ENCODE measurements at regions not wholly inside any gene's neighbourhood (a gene's known extent, or its start where the extent isn't known, plus 50 kb on each side); places are given as distances from the start of the nearest gene placed in this dataset.
A peak's percentile ranks its signal among the peaks of the same experiment; 100 is the strongest.

DNA sequence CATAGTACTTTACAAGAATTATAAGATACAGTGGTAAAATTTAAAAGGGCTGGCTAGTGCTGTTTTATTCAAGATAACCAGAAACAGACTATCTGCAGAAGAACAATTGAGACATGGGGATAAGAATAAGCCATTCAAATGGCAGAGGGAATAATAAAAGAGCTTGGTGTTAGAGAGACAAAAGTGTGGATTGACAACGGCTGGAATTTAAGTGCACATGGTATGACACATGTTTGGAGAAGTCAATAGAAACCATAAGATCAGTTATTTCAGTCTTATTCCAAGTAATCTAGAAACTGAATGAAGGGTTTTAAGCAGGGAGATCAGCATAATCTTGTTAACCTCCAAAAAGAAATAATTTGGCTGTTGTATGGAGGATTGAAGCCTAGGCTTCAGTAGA lies 1205.5 kb upstream of the CITED2 start:
- Histone ChIP-seq H3K9ac (ENCODE audit: low read depth, low read length) (no peak overlapping the region), H3K9me3 (replicated peaks; ENCODE audit: low read length) (no peaks in the 10 kb centered on the region), H3K4me2 (ENCODE audit: low read length) (no peak overlapping the region), H3K4me3 (ENCODE audit: low read length) (no peak overlapping the region), H3K4me1 (ENCODE audit: control insufficient read depth, insufficient read depth, low read length) (no peaks in the 10 kb centered on the region), H3K27me3 (ENCODE audit: control insufficient read depth, insufficient read depth, low read length) (no peaks in the 10 kb centered on the region), H3K36me3 (ENCODE audit: insufficient read depth, low read length) (no peaks in the 10 kb centered on the region)

DNA sequence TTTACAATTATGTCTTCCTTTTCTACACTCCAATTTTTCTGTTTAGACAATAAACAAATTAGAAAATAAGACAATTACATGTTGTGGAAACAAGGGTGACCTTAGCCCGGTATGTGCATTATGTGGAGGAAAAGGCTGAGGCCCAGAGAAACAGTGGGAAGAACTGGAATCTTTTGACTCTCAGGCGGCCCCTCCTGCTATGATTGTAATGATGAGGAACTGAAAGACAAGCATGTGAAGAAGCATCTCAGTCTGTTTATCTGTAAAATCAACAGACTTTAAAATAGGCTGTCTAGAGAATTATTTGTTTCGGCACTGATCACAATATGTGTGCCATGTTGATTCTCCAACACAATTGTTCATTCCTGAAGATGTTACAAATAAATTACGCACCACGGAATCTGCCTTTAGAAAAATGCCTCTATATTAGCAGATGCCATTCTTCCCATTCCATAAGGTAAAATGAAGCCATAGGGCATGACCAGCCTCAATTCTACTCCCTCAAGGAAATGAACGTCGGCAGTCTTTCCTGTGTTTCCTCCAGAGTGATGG lies 1201.6 kb upstream of the CITED2 start:
- H3K4me3 ChIP-seq (ENCODE audit: low read length), result no peak overlapping the region
- H3K4me2 ChIP-seq (ENCODE audit: low read length), result no peak overlapping the region
- H3K9me3 ChIP-seq (replicated peaks; ENCODE audit: low read length), result no peaks in the 10 kb centered on the region
- no peak overlapping the region for H3K9ac ChIP-seq (ENCODE audit: low read depth, low read length)
- H3K36me3 ChIP-seq (ENCODE audit: insufficient read depth, low read length), result no peaks in the 10 kb centered on the region
- peaks cover 19% of the 10 kb centered on the region for H3K4me1 ChIP-seq (ENCODE audit: control insufficient read depth, insufficient read depth, low read length)
- no peaks in the 10 kb centered on the region for H3K27me3 ChIP-seq (ENCODE audit: control insufficient read depth, insufficient read depth, low read length)

DNA sequence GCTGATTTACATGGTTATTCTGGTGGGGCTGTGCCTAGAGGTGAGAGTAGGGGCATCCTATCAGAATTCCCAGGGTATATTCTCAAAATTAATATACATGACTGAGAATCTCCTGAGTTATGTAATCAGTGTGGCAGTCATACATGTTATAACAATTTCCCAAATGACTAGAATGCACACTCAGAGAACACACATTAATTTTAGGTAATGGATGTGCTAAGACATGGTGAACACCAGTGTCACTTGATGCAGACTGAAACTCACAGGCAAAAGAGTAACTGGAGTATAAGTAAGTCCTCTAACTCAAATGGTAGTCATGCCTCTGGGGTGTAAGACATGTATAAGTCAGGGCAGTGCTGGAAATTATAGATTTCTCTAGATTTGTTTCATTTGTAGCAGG lies 1198.4 kb upstream of the CITED2 start:
- Histone ChIP-seq H3K9ac (ENCODE audit: low read depth, low read length) (peak overlapping the region; percentile 61), H3K27me3 (ENCODE audit: control insufficient read depth, insufficient read depth, low read length) (no peaks in the 10 kb centered on the region), H3K36me3 (ENCODE audit: insufficient read depth, low read length) (no peaks in the 10 kb centered on the region), H3K4me2 (ENCODE audit: low read length) (no peak overlapping the region), H3K4me3 (ENCODE audit: low read length) (no peak overlapping the region), H3K4me1 (ENCODE audit: control insufficient read depth, insufficient read depth, low read length) (peaks cover 22% of the 10 kb centered on the region), H3K9me3 (replicated peaks; ENCODE audit: low read length) (no peaks in the 10 kb centered on the region)

- peaks cover 27% of the 10 kb centered on the region for H3K4me1 ChIP-seq (ENCODE audit: control insufficient read depth, insufficient read depth, low read length)
- H3K9ac ChIP-seq (ENCODE audit: low read depth, low read length), result peak overlapping the region; percentile 61
Observed at GRCh38 chr6:140572129-140572528, 1197.7 kb upstream of the CITED2 start.

GRCh38 chr6:140571145-140571544 lies 1196.7 kb upstream of the CITED2 start:
- Histone ChIP-seq H3K27me3 (ENCODE audit: control insufficient read depth, insufficient read depth, low read length) (no peaks in the 10 kb centered on the region), H3K4me1 (ENCODE audit: control insufficient read depth, insufficient read depth, low read length) (peaks cover 37% of the 10 kb centered on the region), H3K4me2 (ENCODE audit: low read length) (no peak overlapping the region), H3K9me3 (replicated peaks; ENCODE audit: low read length) (no peaks in the 10 kb centered on the region), H3K4me3 (ENCODE audit: low read length) (no peak overlapping the region), H3K36me3 (ENCODE audit: insufficient read depth, low read length) (no peaks in the 10 kb centered on the region), H3K9ac (ENCODE audit: low read depth, low read length) (peak overlapping the region; percentile 58)

More at GRCh38 chr6:140572129-140572528, 1197.7 kb upstream of the CITED2 start:
- no peaks in the 10 kb centered on the region for H3K9me3 ChIP-seq (replicated peaks; ENCODE audit: low read length)
- H3K4me2 ChIP-seq (ENCODE audit: low read length), result peak overlapping the region; percentile 41
- H3K4me3 ChIP-seq (ENCODE audit: low read length), result no peak overlapping the region
- no peaks in the 10 kb centered on the region for H3K36me3 ChIP-seq (ENCODE audit: insufficient read depth, low read length)
- no peaks in the 10 kb centered on the region for H3K27me3 ChIP-seq (ENCODE audit: control insufficient read depth, insufficient read depth, low read length)

DNA sequence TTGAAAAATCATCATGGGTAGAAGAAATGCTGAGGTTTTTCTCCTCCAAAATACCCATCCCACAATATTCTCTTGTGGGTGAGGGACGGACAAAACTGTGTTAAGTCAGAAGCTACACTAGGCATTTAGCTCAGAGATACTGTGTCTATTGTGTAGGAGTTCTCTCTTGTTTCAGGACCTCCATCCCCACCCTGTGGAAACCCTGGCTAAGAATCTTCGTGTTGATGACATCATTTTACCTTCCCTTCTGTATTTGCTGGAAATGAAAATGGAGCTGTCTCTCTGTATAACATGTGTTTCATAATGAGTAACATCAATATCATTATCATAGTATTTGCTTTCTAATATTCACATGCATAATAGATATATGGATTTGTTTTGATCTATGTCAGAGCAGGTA lies 1193.0 kb upstream of the CITED2 start:
- Histone ChIP-seq H3K36me3 (ENCODE audit: insufficient read depth, low read length) (no peaks in the 10 kb centered on the region), H3K27me3 (ENCODE audit: control insufficient read depth, insufficient read depth, low read length) (no peaks in the 10 kb centered on the region), H3K9ac (ENCODE audit: low read depth, low read length) (no peak overlapping the region), H3K4me1 (ENCODE audit: control insufficient read depth, insufficient read depth, low read length) (peaks cover 33% of the 10 kb centered on the region), H3K4me2 (ENCODE audit: low read length) (no peak overlapping the region), H3K4me3 (ENCODE audit: low read length) (no peak overlapping the region), H3K9me3 (replicated peaks; ENCODE audit: low read length) (no peaks in the 10 kb centered on the region)

DNA sequence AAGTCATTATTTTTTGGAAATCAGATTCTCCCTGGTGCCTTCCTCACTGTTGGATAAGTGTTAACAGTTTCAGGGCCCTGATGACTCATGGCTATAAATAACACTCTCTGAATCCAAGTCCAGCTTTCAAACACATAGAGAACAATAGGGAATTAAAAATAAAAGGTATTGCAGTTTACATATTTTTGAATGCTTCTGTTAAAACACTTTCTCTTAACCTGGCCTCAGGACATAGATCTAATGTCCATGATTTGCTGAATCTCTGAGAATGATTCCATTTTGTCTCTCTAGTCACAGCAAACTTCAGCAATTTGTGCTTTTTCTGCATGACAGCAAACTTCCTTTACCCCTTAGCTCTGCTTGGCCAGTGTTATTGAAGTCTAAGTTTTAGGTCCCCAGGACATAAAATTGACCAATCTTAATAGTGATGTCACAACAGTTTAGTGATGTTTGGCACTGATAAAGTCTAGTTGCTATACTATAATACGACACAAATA lies 1192.4 kb upstream of the CITED2 start:
- Histone ChIP-seq H3K4me3 (ENCODE audit: low read length) (no peak overlapping the region), H3K36me3 (ENCODE audit: insufficient read depth, low read length) (no peaks in the 10 kb centered on the region), H3K9me3 (replicated peaks; ENCODE audit: low read length) (no peaks in the 10 kb centered on the region), H3K9ac (ENCODE audit: low read depth, low read length) (peak overlapping the region; percentile 6), H3K27me3 (ENCODE audit: control insufficient read depth, insufficient read depth, low read length) (no peaks in the 10 kb centered on the region), H3K4me2 (ENCODE audit: low read length) (no peak overlapping the region), H3K4me1 (ENCODE audit: control insufficient read depth, insufficient read depth, low read length) (peaks cover 28% of the 10 kb centered on the region)

GRCh38 chr6:140563728-140564127 lies 1189.3 kb upstream of the CITED2 start:
- Histone ChIP-seq H3K36me3 (ENCODE audit: insufficient read depth, low read length) (no peaks in the 10 kb centered on the region), H3K9ac (ENCODE audit: low read depth, low read length) (no peak overlapping the region), H3K4me3 (ENCODE audit: low read length) (no peak overlapping the region), H3K9me3 (replicated peaks; ENCODE audit: low read length) (no peaks in the 10 kb centered on the region), H3K27me3 (ENCODE audit: control insufficient read depth, insufficient read depth, low read length) (no peaks in the 10 kb centered on the region), H3K4me1 (ENCODE audit: control insufficient read depth, insufficient read depth, low read length) (peaks cover 17% of the 10 kb centered on the region), H3K4me2 (ENCODE audit: low read length) (no peak overlapping the region)

GRCh38 chr6:140561701-140562100 lies 1187.3 kb upstream of the CITED2 start:
- Histone ChIP-seq H3K4me2 (ENCODE audit: low read length) (no peak overlapping the region), H3K4me3 (ENCODE audit: low read length) (no peak overlapping the region), H3K9ac (ENCODE audit: low read depth, low read length) (no peak overlapping the region), H3K9me3 (replicated peaks; ENCODE audit: low read length) (no peaks in the 10 kb centered on the region), H3K4me1 (ENCODE audit: control insufficient read depth, insufficient read depth, low read length) (peaks cover 9% of the 10 kb centered on the region), H3K36me3 (ENCODE audit: insufficient read depth, low read length) (no peaks in the 10 kb centered on the region), H3K27me3 (ENCODE audit: control insufficient read depth, insufficient read depth, low read length) (no peaks in the 10 kb centered on the region)

- Histone ChIP-seq H3K4me2 (ENCODE audit: low read length) (no peak overlapping the region), H3K9ac (ENCODE audit: low read depth, low read length) (no peak overlapping the region), H3K9me3 (replicated peaks; ENCODE audit: low read length) (no peaks in the 10 kb centered on the region), H3K36me3 (ENCODE audit: insufficient read depth, low read length) (no peaks in the 10 kb centered on the region), H3K4me1 (ENCODE audit: control insufficient read depth, insufficient read depth, low read length) (no peaks in the 10 kb centered on the region), H3K27me3 (ENCODE audit: control insufficient read depth, insufficient read depth, low read length) (no peaks in the 10 kb centered on the region), H3K4me3 (ENCODE audit: low read length) (no peak overlapping the region)
Observed at GRCh38 chr6:140560671-140561070, 1186.2 kb upstream of the CITED2 start.

GRCh38 chr6:140559458-140559857 lies 1185.0 kb upstream of the CITED2 start:
- no peaks in the 10 kb centered on the region for H3K4me1 ChIP-seq (ENCODE audit: control insufficient read depth, insufficient read depth, low read length)
- H3K27me3 ChIP-seq (ENCODE audit: control insufficient read depth, insufficient read depth, low read length), result no peaks in the 10 kb centered on the region
- no peaks in the 10 kb centered on the region for H3K36me3 ChIP-seq (ENCODE audit: insufficient read depth, low read length)

DNA sequence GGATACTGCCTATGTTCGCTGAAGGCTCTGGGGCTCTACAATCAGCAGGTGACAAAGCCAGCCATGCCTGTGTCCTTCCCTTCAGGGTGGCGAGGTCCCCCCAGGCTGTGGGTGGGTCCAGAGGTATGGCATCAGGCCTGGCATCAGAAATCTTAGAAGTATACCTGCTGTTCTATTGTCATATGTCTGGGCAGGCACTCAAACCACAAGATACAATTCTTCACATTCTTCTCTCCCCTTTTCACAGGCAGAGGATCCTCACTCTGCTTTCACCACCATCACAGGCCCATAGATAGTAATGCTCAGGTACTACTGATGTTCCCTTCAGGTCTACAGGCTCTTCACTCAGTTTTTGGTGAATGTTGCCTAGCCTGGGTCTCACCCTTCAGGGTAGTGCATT lies 1180.0 kb upstream of the CITED2 start:
- Histone ChIP-seq H3K4me1 (ENCODE audit: control insufficient read depth, insufficient read depth, low read length) (no peaks in the 10 kb centered on the region), H3K9ac (ENCODE audit: low read depth, low read length) (no peak overlapping the region), H3K9me3 (replicated peaks; ENCODE audit: low read length) (no peaks in the 10 kb centered on the region), H3K36me3 (ENCODE audit: insufficient read depth, low read length) (no peaks in the 10 kb centered on the region), H3K4me2 (ENCODE audit: low read length) (no peak overlapping the region), H3K27me3 (ENCODE audit: control insufficient read depth, insufficient read depth, low read length) (no peaks in the 10 kb centered on the region), H3K4me3 (ENCODE audit: low read length) (no peak overlapping the region)

More at GRCh38 chr6:140559458-140559857, 1185.0 kb upstream of the CITED2 start:
- Histone ChIP-seq H3K9me3 (replicated peaks; ENCODE audit: low read length) (no peaks in the 10 kb centered on the region), H3K4me3 (ENCODE audit: low read length) (no peak overlapping the region), H3K4me2 (ENCODE audit: low read length) (no peak overlapping the region), H3K9ac (ENCODE audit: low read depth, low read length) (no peak overlapping the region)

Data from skeletal muscle satellite cell (primary cell).